Uterus (tissue), 3 donors: ENCODE measurements at regions not wholly inside any gene's neighbourhood (a gene's known extent, or its start where the extent isn't known, plus 50 kb on each side); places are given as distances from the start of the nearest gene placed in this dataset.
"Not testable (repeated sequence)": the region's sequence is repeated elsewhere in the genome, so short reads cannot be mapped to it uniquely, and the experiment has no call there.

Experiments used
- DNase-seq, 2 donors: peaks; one replicate each; pipeline ENCODE4 v3.0.0-alpha.2; 2019 to 2020
- H3K27ac ChIP-seq, 2 donors: fragments of 200-600 bp; sonication (generic); 1 replicate in 1 of 2; 2 replicates in 1 of 2; pipeline ENCODE4 v1.5.1; 2016 to 2018
- H3K27me3 ChIP-seq, 2 donors: fragments of 200-600 bp; sonication (generic); one replicate each; pipeline ENCODE4 v1.5.1; 2018 to 2019; ENCODE audit warnings: control low read depth in 1 of 2
- H3K36me3 ChIP-seq, 2 donors: fragments of 200-600 bp; sonication (generic); one replicate each; pipeline ENCODE4 v1.5.1; 2019; ENCODE audit warnings: control low read depth in 1 of 2
- H3K4me1 ChIP-seq, 2 donors: fragments of 200-600 bp; sonication (generic); one replicate each; pipeline ENCODE4 v1.5.1; 2018 to 2019; ENCODE audit warnings: control low read depth in 1 of 2
- H3K4me3 ChIP-seq, 2 donors: fragments of 200-600 bp; sonication (generic); 1 replicate in 1 of 2; 2 replicates in 1 of 2; pipeline ENCODE4 v1.5.1; 2018 to 2019; ENCODE audit warnings: mild to moderate bottlenecking in 1 of 2
- H3K9me3 ChIP-seq, 2 donors: fragments of 200-600 bp; sonication (generic); one replicate each; pipeline ENCODE4 v1.5.1; 2019; ENCODE audit warnings: control low read depth in 1 of 2
- CTCF ChIP-seq, 4 experiments: fragments of 200-600 bp in 2 of 4; fragments of 450-650 bp in 2 of 4; sonication (generic) in 2 of 4; IDR thresholded peaks; one replicate each; pipeline ENCODE4 v1.5.1; 2016 to 2019; ENCODE audit warnings: antibody characterized with exemption in 4 of 4, mild to moderate bottlenecking in 2 of 4, moderate library complexity in 1 of 4
- POLR2A ChIP-seq, 2 donors: fragments of 450-650 bp; IDR thresholded peaks; one replicate each; pipeline ENCODE4 v1.6.1; 2016; ENCODE audit warnings: antibody characterized with exemption in 2 of 2, mild to moderate bottlenecking in 1 of 2, moderate library complexity in 1 of 2
- intact Hi-C: fragments of 100-400 bp; cut with DNase I; formaldehyde crosslinking; loops from one replicate; pipeline ENCODE4 v1.15.1; 2023; ENCODE audit warnings: low total_unique reads
- donor health status: DM: yes; HTN: yes; CAD: no.

- Histone ChIP-seq H3K27me3 (no peaks in the 10 kb centered on the region), H3K4me3 (no peak overlapping the region), H3K4me1 (no peaks in the 10 kb centered on the region), H3K36me3 (no peaks in the 10 kb centered on the region), H3K27ac (no peak overlapping the region), H3K9me3 (no peaks in the 10 kb centered on the region)
- DNase-seq, result no peak
- intact Hi-C loops, result no loop called here
- TF ChIP-seq POLR2A (IDR thresholded peaks at IDR 0.05), result no peak
- no peak for TF ChIP-seq CTCF (IDR thresholded peaks at IDR 0.05)
These were observed 356.0 kb downstream of the BCL11B start for GRCh38 chr14:98916036-98916435.

- Histone ChIP-seq H3K9me3 (no peaks in the 10 kb centered on the region), H3K27ac (no peak overlapping the region), H3K27me3 (no peaks in the 10 kb centered on the region), H3K36me3 (no peaks in the 10 kb centered on the region), H3K4me1 (no peaks in the 10 kb centered on the region), H3K4me3 (no peak overlapping the region)
- intact Hi-C loops, result no loop called here
- no peak for TF ChIP-seq POLR2A (IDR thresholded peaks at IDR 0.05)
- TF ChIP-seq CTCF (IDR thresholded peaks at IDR 0.05), result no peak
- DNase-seq, result no peak
These were observed 355.5 kb downstream of the BCL11B start for GRCh38 chr14:98916476-98916875.

GRCh38 chr14:98919434-98919833 is 352.6 kb downstream of the BCL11B start:
- H3K4me1 ChIP-seq, result no peaks in the 10 kb centered on the region
- no peak for DNase-seq
- no peak overlapping the region for H3K27ac ChIP-seq
- intact Hi-C loops, result no loop called here
- no peaks in the 10 kb centered on the region for H3K27me3 ChIP-seq
- TF ChIP-seq CTCF (IDR thresholded peaks at IDR 0.05) (no peak), POLR2A (IDR thresholded peaks at IDR 0.05) (no peak)
- no peak overlapping the region for H3K4me3 ChIP-seq
- no peaks in the 10 kb centered on the region for H3K36me3 ChIP-seq
- H3K9me3 ChIP-seq, result no peaks in the 10 kb centered on the region

GRCh38 chr14:98921306-98921705 is 350.7 kb downstream of the BCL11B start:
- H3K9me3 ChIP-seq, DNase-seq, H3K27me3 ChIP-seq, intact Hi-C loops, H3K4me1 ChIP-seq, H3K27ac ChIP-seq, H3K4me3 ChIP-seq, H3K36me3 ChIP-seq: not testable (repeated sequence)

GRCh38 chr14:98923596-98923995 is 348.4 kb downstream of the BCL11B start:
- no peaks in the 10 kb centered on the region for H3K27me3 ChIP-seq
- H3K9me3 ChIP-seq, result no peaks in the 10 kb centered on the region
- no peaks in the 10 kb centered on the region for H3K4me1 ChIP-seq
- DNase-seq, result no peak
- TF ChIP-seq CTCF (IDR thresholded peaks at IDR 0.05) (no peak), POLR2A (IDR thresholded peaks at IDR 0.05) (no peak)
- intact Hi-C loops, result no loop called here
- H3K36me3 ChIP-seq, result no peaks in the 10 kb centered on the region
- H3K4me3 ChIP-seq, result no peak overlapping the region
- H3K27ac ChIP-seq, result no peak overlapping the region

GRCh38 chr14:98924046-98924445 is 348.0 kb downstream of the BCL11B start:
- intact Hi-C loops, result no loop called here
- Histone ChIP-seq H3K27me3 (no peaks in the 10 kb centered on the region), H3K4me1 (no peaks in the 10 kb centered on the region), H3K27ac (no peak overlapping the region), H3K36me3 (no peaks in the 10 kb centered on the region), H3K9me3 (no peaks in the 10 kb centered on the region), H3K4me3 (no peak overlapping the region)
- TF ChIP-seq CTCF (IDR thresholded peaks at IDR 0.05), result no peak
- no peak for TF ChIP-seq POLR2A (IDR thresholded peaks at IDR 0.05)
- DNase-seq, result no peak
